DMS79 (cell line): ENCODE measurements at regions not wholly inside any gene's neighbourhood (a gene's known extent, or its start where the extent isn't known, plus 50 kb on each side); places are given as distances from the start of the nearest gene placed in this dataset.

Experiments
- DNase-seq: peaks from one replicate; lab custom pipeline; 2025; lab: John Stamatoyannopoulos, UW

DNA sequence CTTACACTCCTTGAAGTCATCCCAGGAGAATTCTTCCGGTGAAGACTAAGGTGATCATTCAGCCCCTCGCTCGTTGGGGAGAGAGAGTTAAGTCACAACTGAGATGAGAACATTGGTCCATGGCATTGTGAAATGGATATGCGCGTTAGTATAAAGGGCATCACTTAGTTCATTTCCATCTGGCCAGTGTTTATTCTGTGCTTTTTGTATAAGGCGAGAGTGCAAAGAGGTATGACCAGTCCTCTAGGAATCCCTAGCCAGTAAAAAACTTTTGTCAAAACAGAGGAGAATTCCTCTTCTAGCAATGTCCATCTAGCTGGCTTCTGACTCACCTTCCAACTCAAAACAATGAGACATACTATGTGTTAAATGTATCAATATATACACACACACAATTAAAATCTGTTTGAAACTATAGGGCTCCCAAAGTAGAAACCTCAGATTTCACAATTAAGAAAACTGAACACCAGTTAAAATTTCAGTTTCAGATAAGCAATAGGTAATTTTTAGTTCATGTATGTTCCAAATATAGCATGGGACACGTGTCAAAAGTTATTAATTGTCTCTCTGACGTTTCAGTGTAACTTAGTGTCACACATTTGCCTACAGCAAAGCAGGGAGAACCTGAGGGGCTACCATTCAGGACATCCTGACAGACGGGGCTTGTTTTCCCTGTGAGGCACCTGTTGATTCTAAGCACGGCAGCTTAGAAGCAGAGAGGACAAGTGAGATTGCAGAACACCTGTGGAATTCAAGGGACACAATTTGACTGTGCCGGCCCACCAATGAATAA is 158.9 kb downstream of the KLF6 start:
- no peak for DNase-seq

DNA sequence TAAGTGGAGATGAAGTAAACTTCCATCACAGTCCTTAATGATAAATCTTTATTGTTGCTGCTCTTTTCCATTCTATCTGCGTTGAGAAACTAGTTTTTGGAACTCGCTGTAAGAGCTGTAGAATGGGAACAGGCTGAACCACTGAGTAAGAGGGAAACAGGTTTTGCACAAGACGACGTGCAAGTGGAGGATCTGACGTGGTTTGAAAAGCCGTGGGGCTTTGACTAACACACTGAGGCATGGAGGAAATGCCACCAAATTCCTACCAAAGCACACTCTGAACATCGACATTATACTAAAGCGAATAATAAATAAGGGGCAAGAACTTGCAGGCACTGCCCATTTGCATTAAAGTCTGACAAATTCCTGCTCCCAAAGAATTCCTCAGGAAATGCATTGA is 160.6 kb downstream of the KLF6 start:
- no peak for DNase-seq

DNA sequence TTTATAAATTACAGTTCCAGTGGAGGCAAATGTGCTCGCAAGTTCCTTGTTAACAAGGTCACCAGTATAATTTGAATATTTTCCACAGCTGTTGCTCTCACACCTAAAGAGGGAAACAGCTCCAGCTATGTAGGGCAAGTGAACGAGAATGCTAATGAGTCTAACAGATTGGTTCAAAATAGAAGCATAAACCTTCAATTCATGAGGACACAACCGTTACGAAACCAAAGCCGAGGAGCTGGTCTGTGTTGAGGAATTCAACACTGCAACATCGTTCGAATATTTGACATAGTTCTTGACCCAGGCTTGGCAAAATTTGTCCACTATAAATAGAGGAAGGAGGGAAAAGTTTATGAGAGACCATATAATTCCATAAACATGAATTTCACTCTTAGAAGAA is 161.3 kb downstream of the KLF6 start:
- no peak for DNase-seq

DNA sequence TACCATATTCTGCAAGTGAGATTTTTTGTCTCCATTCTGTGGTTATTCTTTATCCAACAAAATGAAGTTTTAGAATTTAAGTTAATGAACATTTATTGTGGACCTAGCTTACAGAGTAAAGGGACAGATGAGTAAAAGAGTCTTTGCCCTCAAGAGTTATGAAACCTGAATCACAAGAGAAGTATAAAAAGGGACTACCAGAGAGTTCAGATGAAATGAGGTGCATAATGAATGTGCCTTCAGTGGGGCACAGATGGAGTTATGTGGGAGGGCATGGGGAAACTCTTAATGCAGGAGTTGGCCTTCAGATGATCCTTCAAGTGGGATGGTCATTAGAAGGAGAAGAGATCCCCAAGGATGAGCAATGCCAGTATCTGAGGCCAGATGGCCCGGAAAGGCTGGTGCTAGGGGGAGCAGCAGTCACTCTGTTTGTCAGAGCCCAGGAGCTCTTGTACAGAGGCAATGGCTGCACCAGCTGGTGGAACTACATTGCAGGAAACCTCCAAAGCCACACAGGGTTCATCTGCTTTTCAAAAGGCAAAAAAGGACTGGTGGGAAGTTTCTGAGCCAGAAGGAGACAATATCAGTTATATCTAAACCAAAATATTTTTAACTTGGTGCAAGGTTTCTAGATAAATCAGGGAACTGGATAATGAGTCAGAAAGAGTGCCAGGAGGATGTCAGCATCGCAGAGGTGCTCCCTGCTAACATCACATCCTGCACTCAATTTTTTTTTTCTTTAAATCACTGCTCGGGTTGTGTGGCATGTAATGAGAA is 162.0 kb downstream of the KLF6 start:
- DNase-seq, result no peak

DNA sequence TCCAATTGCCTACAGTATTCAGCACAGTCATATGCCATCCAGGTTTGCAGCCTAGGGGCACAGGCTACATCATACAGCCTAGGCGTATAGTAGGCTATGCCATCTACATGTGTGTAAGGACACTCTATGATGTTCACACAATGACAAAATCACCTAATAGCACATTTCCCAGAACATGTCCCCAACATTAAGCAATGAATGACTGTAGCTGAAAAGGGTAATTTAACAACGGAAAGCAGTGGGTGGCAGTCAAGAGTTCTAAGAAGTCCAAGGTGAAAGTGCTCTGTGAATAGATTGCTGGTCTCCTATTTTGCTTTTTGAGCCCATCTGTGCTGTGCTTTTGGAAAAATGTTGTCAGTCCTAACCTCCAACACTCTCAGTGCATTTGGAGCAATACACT is 162.6 kb downstream of the KLF6 start:
- DNase-seq, result no peak

DNA sequence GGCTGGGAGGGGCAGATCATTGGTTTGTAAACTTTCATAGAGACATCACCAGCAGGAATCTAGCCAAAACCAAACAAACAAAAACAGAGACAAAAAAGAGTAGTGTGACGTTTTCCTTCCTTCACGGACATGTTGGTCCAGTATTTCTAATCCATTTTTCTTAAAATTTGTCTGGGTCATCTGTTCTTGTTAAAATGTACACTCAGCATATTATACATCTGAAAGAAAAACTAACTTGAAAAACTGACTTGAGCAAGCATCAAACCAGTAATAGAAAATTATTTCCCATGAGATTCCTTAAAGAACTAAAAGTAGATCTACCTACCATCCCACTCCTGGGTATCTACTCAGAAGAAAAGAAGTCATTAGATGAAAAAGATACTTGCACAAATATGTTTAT is 164.2 kb downstream of the KLF6 start:
- no peak for DNase-seq

DNA sequence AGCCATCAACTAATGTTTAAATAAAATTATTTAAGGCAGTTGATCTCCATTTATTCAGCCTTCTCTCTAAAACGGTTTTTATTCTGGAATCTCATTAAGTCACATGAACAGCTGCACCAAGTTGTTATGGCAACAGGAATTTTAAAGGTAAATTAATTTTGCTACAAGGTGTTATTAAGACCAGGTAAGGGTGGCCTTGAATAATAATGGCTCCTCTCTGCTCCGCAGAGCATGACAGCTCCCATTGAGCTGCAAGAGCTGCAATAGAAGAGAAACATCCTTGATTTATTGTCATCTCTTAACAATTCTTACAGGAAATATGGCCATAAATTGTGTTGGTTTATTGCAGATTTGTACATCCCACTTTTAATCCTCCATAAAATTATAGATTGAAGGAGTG is 165.8 kb downstream of the KLF6 start:
- DNase-seq, result no peak

DNA sequence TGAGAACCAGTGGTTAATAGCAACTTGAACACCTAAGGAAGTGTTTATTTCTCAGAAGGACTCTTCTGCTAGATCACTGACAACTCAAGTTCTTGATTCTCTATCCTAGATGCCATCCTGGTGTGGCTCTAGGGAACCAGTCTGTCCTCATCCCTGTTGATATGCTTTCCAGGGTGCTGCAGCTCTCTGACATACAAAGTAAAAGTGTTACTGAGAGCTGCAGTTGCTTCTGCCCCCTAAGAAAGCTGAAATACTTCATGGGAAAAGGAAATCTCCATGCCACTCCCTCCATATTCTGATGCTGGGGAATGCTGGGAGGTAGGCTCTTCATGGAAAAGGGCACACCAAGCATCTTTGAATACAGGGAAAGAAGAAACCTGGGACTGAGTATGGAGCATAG is 168.1 kb downstream of the KLF6 start:
- DNase-seq, result no peak

DNA sequence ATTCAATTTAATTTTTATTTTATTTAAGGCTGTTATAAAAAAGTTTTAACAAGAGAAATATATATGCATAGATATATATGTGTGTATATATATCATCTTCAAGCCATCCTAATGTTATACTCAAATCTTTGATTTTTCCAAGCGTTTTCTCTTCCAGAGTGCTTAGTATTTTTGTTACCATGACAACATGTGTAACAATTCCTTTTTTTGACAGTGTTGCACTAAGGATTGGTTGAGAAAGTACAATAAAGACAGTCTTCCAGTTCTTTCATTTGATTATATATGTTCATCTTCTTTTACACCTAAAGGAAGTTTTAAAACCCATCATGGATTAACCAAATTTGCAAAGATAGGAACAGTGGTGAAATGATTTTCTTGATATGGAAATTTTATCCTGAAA is 171.7 kb downstream of the KLF6 start:
- DNase-seq, result no peak

DNA sequence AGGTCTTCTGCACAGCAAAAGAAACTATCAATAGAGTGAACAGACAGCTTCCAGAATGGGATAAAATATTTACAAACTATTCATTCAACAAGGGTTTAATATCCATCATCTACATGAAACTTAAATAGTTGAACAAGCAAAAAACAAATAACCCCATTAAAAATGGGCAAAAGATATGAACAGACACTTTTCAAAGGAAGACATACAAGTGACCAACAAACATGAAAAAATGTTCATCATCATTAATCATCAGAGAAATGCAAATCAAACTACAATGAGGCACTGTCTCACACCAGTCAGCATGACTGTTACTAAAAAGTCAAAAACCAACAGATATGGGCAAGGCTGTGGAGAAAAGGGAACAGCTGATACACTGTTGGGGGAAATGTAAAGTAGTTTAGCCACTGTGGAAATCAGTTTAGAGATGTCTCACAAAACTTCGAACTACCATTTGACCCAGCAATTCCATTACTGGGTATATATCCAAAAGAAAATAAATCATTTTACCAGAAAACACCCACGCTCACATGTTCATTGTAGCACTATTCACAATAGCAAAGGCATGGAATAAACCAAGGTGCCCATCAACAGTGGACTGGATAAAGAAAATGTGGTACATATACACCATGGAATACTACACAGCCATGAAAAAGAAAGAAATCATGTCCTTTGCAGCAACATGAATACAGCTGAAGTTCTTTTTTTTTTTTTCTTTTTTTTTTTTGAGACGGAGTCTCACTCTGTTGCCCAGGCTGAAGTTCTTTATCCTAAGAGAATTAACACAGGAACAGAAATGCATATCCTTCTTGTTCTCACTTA is 172.6 kb downstream of the KLF6 start:
- no peak for DNase-seq

DNA sequence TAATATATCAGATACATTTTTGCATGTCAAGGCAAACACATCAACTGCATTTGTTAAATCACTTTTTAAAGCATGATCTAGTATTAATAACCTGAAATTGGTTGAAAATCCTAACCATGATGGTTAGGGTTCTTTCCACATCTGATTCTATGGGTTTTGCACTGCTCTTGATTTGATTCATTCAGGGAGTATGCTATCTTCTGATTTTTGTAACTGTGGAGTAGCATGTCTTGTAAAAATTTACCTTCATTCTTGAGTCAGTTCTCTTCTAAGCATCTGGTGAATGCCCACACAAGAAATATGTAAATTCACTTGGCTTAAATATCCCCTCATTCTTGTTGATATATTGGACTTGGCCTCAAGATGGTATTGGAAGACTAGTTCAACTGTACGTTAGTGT is 178.7 kb downstream of the KLF6 start:
- DNase-seq, result no peak

DNA sequence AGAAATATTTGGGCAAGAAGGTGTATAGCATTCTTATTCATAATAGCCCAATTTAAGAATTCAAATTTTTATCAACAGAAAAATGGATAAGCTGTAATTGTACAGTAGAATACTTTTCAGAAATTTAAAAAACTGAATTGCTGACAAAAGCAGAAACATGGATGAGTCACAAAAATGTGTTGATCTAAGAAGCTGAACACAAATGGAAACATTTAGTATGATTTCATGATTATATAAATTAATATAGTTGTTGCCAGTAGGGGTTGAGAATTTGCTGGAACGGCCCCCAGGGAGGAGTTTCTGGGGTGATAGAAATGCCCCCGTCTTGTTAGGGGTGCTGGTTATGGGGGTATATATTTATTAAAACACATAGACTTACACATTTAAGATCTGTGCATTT is 179.1 kb downstream of the KLF6 start:
- DNase-seq, result no peak

DNA sequence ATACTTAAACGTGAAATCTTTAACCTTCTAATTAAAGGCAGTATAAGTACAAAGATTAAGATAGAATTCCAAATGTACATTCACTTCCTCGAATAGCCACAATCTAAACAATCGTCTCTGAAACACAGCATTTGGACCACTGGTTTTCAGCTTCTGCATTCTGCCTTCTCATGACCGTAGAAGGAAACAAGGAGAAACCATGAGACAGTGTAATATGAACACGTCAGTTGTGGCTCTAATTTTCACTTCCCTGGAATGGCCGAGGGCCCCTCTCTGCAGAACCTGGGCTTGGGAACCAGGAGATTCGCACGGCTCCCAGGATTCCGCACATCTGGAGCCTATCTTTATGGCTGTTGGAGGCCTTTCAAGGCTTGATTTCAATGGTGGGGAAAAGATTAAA is 189.3 kb downstream of the KLF6 start:
- no peak for DNase-seq

DNA sequence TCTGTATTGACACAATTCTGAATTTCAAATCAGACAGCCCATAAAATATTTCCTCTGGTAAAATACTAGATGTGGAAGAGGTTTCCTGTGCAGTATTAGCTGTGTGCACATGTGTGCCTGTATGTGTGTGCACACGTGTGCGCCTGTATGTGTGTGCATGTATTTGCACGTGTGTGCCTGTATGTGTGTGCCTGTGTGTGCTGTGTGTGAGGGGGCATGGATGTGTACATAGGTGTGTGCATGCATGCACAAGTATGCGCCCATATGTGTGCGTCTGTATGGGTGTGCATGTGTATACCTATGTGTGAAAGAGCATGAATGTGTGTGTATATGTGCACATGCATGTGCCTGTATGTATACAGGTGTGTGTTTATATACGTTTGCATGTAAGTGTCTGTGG is 191.4 kb downstream of the KLF6 start:
- DNase-seq, result no peak

DNA sequence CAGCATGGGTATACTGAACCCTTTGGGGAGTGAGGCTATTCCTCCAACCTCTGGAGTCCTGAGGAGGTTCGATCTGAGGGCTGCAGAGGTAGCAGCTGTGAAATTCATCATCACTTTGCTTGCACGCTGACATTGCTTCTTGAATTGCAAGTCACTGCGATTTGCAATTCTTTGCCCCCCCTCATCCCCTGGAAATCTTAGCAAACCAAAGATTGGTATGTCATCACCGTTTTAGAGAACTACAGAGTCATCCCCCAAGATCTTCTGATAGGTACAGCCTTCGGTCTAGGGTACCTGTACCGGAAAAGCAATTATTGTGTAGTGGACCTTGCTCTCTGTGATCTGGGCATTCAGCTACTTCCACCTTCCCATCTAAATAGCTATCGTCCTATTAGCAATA is 192.6 kb downstream of the KLF6 start:
- no peak for DNase-seq

DNA sequence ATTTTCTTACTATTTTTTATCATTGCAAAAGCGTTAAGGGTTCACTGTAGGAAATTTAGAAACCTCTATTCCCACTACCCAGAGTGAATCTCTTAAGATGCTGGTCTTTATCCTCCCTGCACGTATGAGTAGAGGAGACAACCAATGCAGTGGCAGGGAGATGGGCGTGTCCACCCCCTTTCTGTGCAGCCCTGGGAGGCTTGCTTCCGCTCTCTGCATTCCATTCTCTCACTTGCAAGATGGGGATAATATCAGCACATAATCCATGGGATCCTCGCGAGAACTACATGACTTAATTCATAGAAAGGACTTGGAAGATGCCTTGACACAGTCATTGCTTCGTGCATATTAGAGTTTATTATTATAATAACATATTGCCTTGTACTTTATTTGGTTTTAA is 196.2 kb downstream of the KLF6 start:
- no peak for DNase-seq

DNA sequence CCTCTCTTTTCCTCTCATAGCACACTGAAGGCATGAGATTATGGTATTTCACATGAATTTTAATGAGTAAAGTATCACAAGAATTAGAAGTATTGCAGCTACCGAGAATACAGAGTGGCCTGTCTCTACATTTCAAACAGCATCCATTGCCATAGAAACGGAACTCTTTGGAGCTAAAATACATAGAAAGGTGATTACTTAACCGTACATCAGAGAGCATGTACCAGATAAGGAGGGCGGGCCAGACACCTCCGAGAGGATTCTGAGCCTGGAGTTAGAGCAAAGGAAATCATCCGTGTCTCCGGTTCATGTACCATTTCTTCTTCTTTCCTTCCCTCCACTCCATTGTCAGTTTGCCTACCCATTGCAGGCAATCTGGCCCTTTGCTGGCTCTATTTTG is 196.7 kb downstream of the KLF6 start:
- DNase-seq, result no peak

DNA sequence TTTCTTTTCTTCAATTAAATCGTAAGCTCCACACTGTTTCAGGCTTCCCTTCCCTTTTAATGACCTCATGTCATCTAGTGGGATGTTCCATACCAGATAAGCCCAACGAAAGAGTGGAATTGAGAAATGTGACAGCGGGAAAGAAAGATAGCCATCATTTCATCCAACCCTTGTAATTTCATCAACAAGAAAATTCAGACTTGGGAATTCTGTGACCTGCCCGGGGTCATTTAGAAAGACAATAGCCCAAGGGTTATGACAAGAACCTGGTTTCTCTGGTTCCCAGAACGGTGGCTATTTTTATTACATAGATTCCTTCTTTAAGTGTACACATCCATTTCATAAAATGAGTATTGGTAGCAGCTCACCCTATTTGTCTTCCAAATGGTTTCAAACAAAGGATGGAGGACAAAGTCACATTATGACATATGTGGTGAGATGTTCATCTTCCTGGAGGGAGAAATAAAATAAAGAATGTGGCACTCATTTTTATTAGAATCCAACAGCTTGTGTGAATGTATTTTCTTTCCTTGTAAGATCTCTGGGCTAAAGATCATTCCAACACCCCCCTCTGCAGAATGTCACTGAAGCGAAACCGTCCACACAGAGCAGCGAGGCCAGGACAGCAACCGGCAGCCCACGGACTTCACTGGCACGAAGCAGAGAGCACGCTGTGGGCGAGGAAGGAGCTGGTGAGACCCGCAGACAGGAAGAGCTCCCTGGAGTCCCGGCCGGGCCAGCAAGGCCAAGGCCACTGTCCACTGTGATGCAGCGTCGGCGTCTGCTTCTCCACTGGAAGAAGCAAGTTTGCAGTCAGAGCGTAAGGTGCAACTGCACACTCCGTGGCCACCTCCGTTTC is 199.9 kb downstream of the KLF6 start:
- DNase-seq, result no peak

DNA sequence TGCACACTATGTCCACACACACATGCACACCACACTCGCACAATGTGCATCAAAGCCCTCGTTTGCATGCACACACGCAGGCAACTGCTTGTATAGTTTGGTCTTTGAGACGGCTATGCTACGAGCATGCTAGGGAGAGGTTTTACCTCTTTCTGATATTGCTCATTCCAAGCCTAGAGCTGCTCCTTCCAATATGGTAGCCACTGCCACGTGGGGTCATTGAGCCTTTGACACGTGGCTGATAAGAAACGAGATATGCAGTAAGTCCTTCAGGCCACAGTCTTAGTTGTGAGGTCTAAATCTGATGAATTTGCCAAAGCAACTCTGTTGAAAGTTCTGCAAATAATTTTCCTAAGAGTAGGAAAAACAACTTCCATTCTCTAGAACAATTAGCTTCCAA is 204.4 kb downstream of the KLF6 start:
- DNase-seq, result no peak

DNA sequence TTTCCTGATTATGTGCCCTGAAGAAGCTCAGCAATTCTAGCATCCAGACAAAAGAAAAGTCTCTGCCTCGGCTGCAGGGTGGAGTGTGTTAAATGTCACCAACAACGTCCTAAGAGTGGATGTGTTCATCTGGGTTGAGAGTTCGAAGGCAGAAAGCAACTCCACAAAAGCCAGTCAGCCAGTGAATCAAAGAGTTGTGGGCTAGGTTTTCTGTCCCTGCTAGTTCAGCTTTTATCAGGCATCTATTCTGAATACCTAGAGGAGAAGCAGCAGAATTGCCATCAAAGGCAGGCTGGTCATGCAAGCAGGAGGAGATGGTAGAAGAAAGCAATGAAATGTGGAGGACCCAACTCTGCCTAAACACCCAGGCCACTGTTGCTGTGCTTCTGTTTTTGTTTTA is 205.2 kb downstream of the KLF6 start:
- no peak for DNase-seq

DNA sequence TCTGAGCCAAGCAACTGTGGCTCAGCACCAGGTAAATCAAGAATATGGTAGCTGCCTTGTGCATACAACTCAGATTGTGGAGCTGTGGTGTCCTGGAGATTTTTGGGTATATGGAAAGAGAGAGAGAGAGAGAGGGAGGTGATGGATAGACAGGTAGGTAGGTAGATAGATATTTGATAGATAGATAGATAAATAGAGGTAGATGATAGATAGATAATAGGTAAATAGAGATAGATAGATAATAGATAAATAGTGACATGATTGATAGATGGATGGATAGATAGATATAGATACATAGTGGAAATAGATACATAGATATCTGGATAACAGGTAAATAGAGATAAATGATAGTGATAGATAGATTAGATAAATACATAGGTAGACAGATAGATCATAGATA is 206.3 kb downstream of the KLF6 start:
- no peak for DNase-seq

DNA sequence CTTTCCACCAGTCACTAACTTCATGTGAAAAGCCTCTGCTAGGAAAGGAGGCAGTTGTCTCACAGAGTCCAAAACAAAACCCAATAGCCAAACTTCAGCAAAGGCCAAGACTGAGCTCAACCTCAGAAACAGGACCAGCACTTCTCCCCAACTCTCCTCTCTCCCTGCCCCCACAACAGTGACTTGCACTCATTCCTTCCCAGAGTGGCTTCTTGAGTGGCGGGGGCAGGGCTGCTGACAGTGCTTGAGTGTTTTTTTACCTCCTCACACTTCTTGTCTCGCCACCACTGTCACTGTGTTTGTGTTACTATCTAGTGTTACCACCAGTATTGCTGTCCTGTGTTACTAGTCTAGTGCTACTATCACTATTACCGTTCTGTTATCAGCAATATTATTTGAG is 206.8 kb downstream of the KLF6 start:
- no peak for DNase-seq
